Stomach (tissue), 4 donors: ENCODE measurements at regions not wholly inside any gene's neighbourhood (a gene's known extent, or its start where the extent isn't known, plus 50 kb on each side); places are given as distances from the start of the nearest gene placed in this dataset.

Experiments
- CTCF ChIP-seq, 7 experiments: fragments of 450-650 bp in 4 of 7; fragments of 200-600 bp in 3 of 7; sonication (generic) in 3 of 7; IDR thresholded peaks; one replicate each; pipeline ENCODE4 v1.5.1; 2016 to 2019; ENCODE audit warnings: antibody characterized with exemption in 7 of 7, control low read depth in 2 of 7, mild to moderate bottlenecking in 1 of 7
- EP300 ChIP-seq: sonication (generic); formaldehyde crosslinking; IDR thresholded peaks from one replicate; pipeline ENCODE4 v1.6.1; 2017; ENCODE audit warnings: antibody characterized with exemption
- POLR2A ChIP-seq, 4 donors: fragments of 450-650 bp; IDR thresholded peaks; one replicate each; pipeline ENCODE4 v1.6.1; 2016; ENCODE audit warnings: antibody characterized with exemption in 4 of 4, control low read depth in 2 of 4, mild to moderate bottlenecking in 1 of 4, moderate library complexity in 1 of 4
- POLR2AphosphoS5 ChIP-seq, 3 donors: sonication (generic); formaldehyde crosslinking; IDR thresholded peaks; one replicate each; pipeline ENCODE4 v1.6.1; 2016; ENCODE audit warnings: antibody characterized with exemption in 3 of 3

- TF ChIP-seq CTCF (IDR thresholded peaks at IDR 0.05) (no peak), POLR2A (IDR thresholded peaks at IDR 0.05) (no peak), EP300 (no peak), POLR2AphosphoS5 (IDR thresholded peaks at IDR 0.05) (no peak)
Measured at GRCh38 chr21:38980416-38981313, 174.9 kb downstream of the ETS2 start.
